DMS 273 (cell line): ENCODE measurements at regions not wholly inside any gene's neighbourhood (a gene's known extent, or its start where the extent isn't known, plus 50 kb on each side); places are given as distances from the start of the nearest gene placed in this dataset.

Experiments
- DNase-seq: peaks from one replicate; lab custom pipeline; 2025; ENCODE audit not compliant: unreplicated experiment; lab: John Stamatoyannopoulos, UW

- no peak for DNase-seq
These were observed 95.0 kb downstream of the DUSP6 start for GRCh38 chr12:89257340-89257739.

- no peak for DNase-seq
These were observed 96.2 kb downstream of the DUSP6 start for GRCh38 chr12:89256060-89256459.

- DNase-seq, result no peak
These were observed 98.8 kb downstream of the DUSP6 start for GRCh38 chr12:89253488-89253887.

GRCh38 chr12:89252284-89252683, 100.0 kb downstream of the DUSP6 start:
- no peak for DNase-seq

- DNase-seq, result no peak
These were observed 100.7 kb downstream of the DUSP6 start for GRCh38 chr12:89251342-89252271.

GRCh38 chr12:89250636-89251035, 101.7 kb downstream of the DUSP6 start:
- no peak for DNase-seq

GRCh38 chr12:89250213-89250612, 102.1 kb downstream of the DUSP6 start:
- no peak for DNase-seq

- no peak for DNase-seq
These were observed 104.3 kb downstream of the DUSP6 start for GRCh38 chr12:89247967-89248366.

GRCh38 chr12:89247541-89247942, 104.8 kb downstream of the DUSP6 start:
- DNase-seq, result no peak

GRCh38 chr12:89245090-89245489, 107.2 kb downstream of the DUSP6 start:
- DNase-seq, result no peak

GRCh38 chr12:89244536-89244935, 107.8 kb downstream of the DUSP6 start:
- DNase-seq, result no peak

GRCh38 chr12:89243771-89244170, 108.5 kb downstream of the DUSP6 start:
- DNase-seq, result no peak

GRCh38 chr12:89239534-89239933, 112.8 kb downstream of the DUSP6 start:
- no peak for DNase-seq

- no peak for DNase-seq
These were observed 113.7 kb downstream of the DUSP6 start for GRCh38 chr12:89238593-89238992.

GRCh38 chr12:89237763-89238162, 114.5 kb downstream of the DUSP6 start:
- DNase-seq, result no peak

- no peak for DNase-seq
These were observed 115.4 kb downstream of the DUSP6 start for GRCh38 chr12:89236748-89237383.

GRCh38 chr12:89236237-89236636, 116.1 kb downstream of the DUSP6 start:
- no peak for DNase-seq

GRCh38 chr12:89235189-89235993, 116.9 kb downstream of the DUSP6 start:
- DNase-seq, result no peak

- DNase-seq, result no peak
These were observed 117.8 kb downstream of the DUSP6 start for GRCh38 chr12:89234324-89235114.

- DNase-seq, result no peak
These were observed 120.6 kb downstream of the DUSP6 start for GRCh38 chr12:89231686-89232085.
